SU-DHL-6 (cell line): ENCODE measurements at regions not wholly inside any gene's neighbourhood (a gene's known extent, or its start where the extent isn't known, plus 50 kb on each side); places are given as distances from the start of the nearest gene placed in this dataset.

ENCODE experiments used
- EZH2phosphoT487 ChIP-seq: fragments of 200-600 bp; sonication (generic), shearing (Covaris generic); conservative IDR thresholded peaks from 2 replicates; pipeline ENCODE4 v1.6.1; 2018; ENCODE audit warnings: mild to moderate bottlenecking, antibody characterized with exemption, low read length, moderate library complexity, mixed read lengths
- TF ChIP-seq, protein P1 (sequence below): fragments of 200-600 bp; sonication (generic); IDR thresholded peaks from one replicate; pipeline ENCODE4 v1.5.1; 2017; ENCODE audit warnings: antibody characterized with exemption, mild to moderate bottlenecking, low read length, moderate library complexity; ENCODE audit not compliant: insufficient read depth, poor library complexity, severe bottlenecking

DNA sequence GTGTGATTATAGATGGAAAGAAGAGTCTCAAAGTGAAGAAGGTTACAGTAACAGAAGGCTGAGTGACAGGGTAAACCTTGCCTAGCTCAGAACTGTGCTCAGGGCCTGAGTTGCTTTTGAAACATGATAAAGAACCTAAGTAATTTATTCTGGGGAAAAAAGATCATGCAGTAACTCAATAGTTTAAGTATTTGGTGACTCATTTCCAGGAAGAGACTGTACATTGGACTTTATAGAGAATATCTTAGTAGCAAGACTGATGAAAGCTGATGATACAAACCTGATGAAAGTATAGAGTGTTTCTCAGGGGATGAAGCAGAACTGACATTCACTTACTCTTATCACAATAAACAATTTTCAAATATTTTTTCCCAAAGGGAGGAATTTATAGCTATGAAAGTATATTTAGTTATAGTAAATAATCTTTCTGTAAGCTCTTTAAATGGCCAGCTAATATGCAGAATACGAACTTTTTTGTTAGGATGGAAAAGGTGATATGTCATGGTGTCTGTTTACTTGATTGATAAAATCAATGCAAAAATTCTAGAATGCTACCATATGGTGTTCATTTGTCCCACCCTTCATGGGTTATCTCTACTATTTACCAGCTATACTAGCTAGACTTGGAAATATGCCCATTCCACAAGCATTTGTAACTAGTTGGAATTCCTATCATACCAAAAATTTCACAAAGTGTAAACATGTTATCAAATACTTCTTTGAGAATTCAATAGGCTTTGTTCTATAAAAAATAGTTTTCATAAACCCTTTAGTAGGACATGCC lies 1265.5 kb upstream of the ACVR2A start:
- TF ChIP-seq, protein P1, sequence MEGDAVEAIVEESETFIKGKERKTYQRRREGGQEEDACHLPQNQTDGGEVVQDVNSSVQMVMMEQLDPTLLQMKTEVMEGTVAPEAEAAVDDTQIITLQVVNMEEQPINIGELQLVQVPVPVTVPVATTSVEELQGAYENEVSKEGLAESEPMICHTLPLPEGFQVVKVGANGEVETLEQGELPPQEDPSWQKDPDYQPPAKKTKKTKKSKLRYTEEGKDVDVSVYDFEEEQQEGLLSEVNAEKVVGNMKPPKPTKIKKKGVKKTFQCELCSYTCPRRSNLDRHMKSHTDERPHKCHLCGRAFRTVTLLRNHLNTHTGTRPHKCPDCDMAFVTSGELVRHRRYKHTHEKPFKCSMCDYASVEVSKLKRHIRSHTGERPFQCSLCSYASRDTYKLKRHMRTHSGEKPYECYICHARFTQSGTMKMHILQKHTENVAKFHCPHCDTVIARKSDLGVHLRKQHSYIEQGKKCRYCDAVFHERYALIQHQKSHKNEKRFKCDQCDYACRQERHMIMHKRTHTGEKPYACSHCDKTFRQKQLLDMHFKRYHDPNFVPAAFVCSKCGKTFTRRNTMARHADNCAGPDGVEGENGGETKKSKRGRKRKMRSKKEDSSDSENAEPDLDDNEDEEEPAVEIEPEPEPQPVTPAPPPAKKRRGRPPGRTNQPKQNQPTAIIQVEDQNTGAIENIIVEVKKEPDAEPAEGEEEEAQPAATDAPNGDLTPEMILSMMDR = no peak
- TF ChIP-seq EZH2phosphoT487 = no peak
